ENCODE measurements at regions not wholly inside any gene's neighbourhood (a gene's known extent, or its start where the extent isn't known, plus 50 kb on each side); places are given as distances from the start of the nearest gene placed in this dataset.

DNA sequence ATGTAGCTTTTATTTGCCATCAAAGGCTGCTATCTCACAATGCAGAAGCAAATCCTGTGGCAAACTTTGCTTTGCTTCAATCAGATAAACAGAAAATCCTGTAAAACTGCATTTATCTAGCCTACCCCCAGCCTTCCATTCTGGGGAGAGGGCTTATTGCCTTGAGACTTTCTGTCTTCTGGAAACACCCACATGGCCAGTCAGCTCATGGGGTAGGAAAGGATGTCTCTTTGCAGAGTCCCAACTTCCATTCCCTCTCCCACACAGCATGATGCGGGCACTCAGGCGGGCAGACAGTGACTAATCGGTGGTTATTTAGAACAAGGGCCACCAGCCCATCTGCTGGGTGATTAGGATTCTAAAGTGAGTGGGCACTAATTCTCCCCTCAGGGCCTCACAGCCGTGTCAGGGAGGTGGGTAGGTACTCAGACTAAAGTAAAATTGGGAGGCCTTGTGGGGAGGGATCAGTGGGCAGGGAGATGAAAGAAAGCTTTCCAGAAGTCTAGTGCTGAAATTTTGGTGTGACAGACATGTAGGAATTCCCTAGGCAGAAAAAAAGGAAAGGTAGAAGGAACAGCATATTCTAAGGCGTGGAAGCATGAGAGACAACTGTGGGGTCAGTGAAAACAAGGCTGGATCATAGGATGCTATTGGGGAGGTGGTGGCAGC is 720.5 kb downstream of the VRK1 start:
- DNase-seq (ENCODE audit: low read depth in 2 of 2) = no peak

GRCh38 chr14:97523936-97524335 is 726.8 kb downstream of the VRK1 start:
- DNase-seq (ENCODE audit: low read depth in 2 of 2) = no peak

- no peak for DNase-seq (ENCODE audit: low read depth in 2 of 2)
These were observed 727.6 kb downstream of the VRK1 start for GRCh38 chr14:97524589-97525319.

GRCh38 chr14:97527993-97528392 is 730.8 kb downstream of the VRK1 start:
- no peak for DNase-seq (ENCODE audit: low read depth in 2 of 2)

DNA sequence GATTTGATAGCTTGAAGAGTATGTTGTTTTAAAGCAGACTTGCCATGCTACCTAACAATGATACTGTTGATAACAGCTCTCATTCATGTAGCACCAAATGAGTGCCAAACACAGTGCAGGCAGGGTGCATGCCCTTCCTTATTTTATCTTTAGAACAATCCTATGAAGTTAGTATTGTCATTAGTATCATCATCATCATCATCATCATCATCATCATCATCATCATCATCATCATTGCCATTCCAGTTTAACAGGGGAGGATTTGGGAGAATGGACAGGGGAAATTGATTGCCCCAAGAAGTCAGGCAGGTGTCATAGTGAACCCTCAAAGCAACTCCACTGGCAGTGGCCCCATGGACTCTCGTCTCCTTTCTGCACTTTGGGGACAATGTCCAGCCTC is 734.9 kb downstream of the VRK1 start:
- DNase-seq (ENCODE audit: low read depth in 2 of 2) = no peak

- no peak for DNase-seq (ENCODE audit: low read depth in 2 of 2)
These were observed 739.2 kb downstream of the VRK1 start for GRCh38 chr14:97536421-97536820.

GRCh38 chr14:97538749-97539410 is 741.7 kb downstream of the VRK1 start:
- no peak for DNase-seq (ENCODE audit: low read depth in 2 of 2)

- no peak for DNase-seq (ENCODE audit: low read depth in 2 of 2)
These were observed 742.2 kb downstream of the VRK1 start for GRCh38 chr14:97539411-97539795.

DNA sequence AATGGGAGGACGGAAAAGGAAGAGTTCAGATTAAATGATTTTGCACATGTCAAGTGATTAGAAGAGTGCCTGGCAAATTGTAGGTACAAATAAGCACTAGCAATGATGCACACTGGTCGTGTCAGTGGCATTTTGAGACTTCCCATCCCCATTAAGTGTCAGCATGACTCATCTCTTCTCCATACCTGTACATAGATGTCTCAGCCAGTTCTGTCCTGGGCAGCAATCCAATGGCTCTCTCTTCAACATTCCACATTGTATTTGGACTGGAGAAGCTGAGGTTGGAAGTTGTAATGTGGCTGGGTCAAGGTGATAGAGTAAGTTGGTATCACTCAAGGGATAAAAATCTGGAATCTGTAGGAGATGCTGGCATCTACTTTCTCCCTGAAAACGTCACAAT is 742.7 kb downstream of the VRK1 start:
- DNase-seq (ENCODE audit: low read depth in 2 of 2) = no peak

GRCh38 chr14:97543221-97543620 is 746.0 kb downstream of the VRK1 start:
- DNase-seq (ENCODE audit: low read depth in 2 of 2) = no peak

DNA sequence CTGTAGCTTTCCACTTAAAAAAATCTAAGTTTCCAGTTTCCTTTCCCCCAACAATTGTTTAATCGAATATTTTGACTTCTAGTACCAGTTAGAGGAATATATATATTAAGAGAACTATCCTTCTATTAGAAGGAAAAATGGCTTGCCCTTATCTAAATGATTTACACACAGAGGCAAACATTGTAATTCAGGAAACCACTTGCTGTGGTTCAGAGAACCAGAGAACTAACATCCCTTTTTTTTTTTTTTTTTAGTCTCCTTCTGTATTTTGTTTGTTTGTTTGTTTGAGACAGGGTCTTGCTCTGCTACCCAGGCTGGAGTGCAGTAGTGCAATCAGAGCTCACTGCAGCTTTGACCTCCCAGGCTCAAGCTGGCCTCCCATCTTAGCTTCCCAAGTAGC is 746.6 kb downstream of the VRK1 start:
- DNase-seq (ENCODE audit: low read depth in 2 of 2) = no peak

DNA sequence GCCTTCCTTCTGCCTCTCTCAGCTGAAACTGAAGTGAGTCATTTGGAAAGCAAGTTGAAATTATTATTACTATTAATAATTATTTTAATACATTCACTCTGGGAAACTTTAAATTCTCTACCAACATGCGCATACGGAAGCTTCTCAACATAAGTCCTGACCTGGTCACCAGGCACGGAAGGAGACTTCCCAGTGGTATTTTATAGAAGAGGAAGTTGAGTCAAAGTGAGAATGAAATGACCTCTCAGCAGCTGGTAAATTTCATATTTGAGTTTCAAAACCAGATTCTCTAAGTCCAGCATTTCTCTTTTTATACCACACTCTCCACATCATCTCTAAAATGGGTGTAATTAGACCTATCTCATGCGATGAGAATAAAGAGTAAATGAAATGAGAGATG is 747.4 kb downstream of the VRK1 start:
- DNase-seq (ENCODE audit: low read depth in 2 of 2) = no peak

GRCh38 chr14:97546491-97547230 is 749.5 kb downstream of the VRK1 start:
- no peak for DNase-seq (ENCODE audit: low read depth in 2 of 2)

DNA sequence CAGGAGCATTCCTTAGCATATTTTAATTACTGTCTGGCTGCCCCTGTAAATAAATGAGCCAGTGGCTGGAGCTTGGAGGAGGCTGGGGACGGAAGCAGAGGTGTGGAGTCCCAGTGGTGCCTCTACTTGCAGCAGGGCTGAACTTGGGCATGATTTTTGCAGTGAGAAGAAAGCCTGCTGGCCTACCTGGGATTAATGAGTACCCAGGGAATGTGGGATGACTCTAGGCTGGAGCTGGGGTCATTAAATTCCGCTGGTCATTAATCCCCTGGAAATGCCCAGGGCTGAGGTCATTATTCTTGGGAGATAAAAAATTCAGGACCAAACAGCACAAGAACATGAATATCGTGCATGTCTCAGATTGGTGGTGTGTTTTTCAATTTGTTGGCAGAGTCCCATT is 753.3 kb downstream of the VRK1 start:
- no peak for DNase-seq (ENCODE audit: low read depth in 2 of 2)

GRCh38 chr14:97554597-97554996 is 757.4 kb downstream of the VRK1 start:
- no peak for DNase-seq (ENCODE audit: low read depth in 2 of 2)

DNA sequence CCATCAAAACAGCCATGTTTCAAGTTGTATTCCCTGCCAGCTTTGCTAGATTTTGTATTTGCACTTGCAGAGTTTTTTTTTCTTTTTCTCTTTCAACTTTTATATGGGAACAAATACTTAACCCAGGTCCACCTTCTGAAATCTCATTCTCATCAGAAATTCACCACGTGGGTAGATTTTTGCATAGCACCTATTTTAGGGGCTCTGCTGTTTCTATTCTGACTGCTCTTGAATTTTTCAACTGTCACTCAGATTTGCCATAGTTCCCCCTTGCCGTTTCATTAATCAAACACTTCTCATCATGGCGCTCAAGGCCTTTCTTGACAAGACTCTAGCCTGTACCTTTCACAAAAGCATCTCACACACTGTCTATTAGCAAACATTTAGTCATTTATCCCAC is 767.2 kb downstream of the VRK1 start:
- no peak for DNase-seq (ENCODE audit: low read depth in 2 of 2)

GRCh38 chr14:97571201-97571600 is 774.0 kb downstream of the VRK1 start:
- no peak for DNase-seq (ENCODE audit: low read depth in 2 of 2)

GRCh38 chr14:97571866-97572555 is 774.8 kb downstream of the VRK1 start:
- no peak for DNase-seq (ENCODE audit: low read depth in 2 of 2)

DNA sequence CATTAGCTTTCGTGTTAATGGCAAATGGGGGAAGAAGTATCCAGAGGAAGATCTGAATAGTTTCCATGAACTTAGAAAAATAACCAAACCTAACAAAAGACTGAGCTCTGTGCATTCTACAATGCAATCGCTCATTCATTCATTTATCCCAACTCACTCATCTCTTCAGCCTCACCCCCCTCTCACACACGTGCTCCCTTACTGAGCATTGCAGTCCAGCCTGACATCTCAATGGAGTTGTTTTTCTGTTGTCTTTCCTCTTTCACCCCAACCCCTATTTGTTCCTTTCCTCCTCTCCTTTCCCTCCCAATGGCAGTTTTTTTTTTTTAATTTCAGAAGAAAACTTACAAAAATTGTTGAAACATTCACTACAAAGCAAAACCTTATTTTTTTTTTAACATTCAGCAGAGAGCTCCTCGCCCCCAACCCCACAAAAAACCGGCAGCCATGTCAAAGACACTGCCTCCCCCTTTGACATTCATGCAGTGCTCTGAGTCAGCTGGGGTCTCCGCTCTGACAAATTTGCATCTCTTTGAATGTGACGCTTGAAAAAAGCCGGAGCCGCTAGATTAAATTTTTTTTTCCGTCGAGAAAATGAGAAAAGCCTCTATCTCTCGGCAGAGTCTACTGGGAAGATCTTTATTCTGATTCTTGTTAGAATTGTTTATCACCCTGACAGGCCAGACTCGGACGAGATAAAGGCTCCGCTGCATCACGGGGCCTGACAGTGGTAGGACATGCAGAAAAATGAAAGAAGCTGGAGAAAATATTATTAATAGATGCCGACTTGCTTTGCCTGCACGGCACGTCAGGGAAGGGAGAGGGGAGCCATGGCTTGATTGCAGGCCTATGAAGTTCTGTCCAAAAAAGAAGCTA is 775.6 kb downstream of the VRK1 start:
- DNase-seq (ENCODE audit: low read depth in 2 of 2) = no peak

DNA sequence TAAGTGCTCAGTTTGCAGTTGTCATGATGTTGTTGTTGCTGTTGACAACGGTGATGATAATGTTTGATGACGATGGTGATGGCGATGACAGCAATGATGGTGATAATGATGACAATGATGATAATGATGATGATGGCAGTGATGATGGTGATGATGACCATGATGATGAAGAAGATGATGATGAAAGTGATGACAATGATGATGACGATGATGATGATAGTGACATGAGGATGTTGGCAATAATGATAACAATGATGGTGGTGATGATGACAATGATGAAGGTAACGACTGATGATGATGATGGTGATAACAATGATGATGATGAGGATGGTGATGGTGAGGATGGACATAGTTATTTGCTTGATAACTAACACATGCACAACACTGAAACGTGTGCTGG is 778.5 kb downstream of the VRK1 start:
- no peak for DNase-seq (ENCODE audit: low read depth in 2 of 2)
